ENCODE measurements at regions not wholly inside any gene's neighbourhood (a gene's known extent, or its start where the extent isn't known, plus 50 kb on each side); places are given as distances from the start of the nearest gene placed in this dataset.

DNA sequence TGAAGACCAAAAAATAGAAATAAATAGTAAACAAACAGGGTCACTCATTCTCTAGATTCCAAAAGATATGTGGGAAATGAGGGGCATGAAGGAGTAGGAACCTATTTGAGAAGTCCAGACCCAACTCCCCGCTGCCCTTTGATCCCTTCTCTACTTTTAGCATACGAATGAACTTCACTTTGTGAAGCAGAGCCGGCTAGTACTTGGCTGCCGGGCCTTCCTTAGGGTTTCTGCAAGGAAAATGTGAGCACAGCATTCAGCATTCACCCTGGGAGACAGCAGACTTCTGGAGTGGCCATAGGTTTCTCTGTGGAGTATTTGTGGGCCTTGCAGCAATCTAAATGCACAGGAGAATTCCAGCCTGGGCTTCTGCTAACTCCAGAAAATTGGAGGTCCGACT lies 76.3 kb upstream of the PRKAR2B start:
- TF ChIP-seq SUZ12 (IDR thresholded peaks at IDR 0.05; ENCODE audit: extremely low read depth, insufficient read depth, insufficient read length) (no peak), YY1 (IDR thresholded peaks at IDR 0.05; ENCODE audit: insufficient read depth, insufficient read length) (no peak)
